Ishikawa (cell line): ENCODE measurements at regions not wholly inside any gene's neighbourhood (a gene's known extent, or its start where the extent isn't known, plus 50 kb on each side); places are given as distances from the start of the nearest gene placed in this dataset.

Source experiments
- CEBPB ChIP-seq: IDR thresholded peaks from 2 replicates; pipeline ENCODE4 v1.6.1; 2012
- CREB1 ChIP-seq: IDR thresholded peaks from 2 replicates; pipeline ENCODE4 v1.6.1; 2012; ENCODE audit warnings: low read depth
- EGR1 ChIP-seq: IDR thresholded peaks from 2 replicates; pipeline ENCODE4 v1.6.1; 2012
- EP300 ChIP-seq: IDR thresholded peaks from 2 replicates; pipeline ENCODE4 v1.6.1; 2012; ENCODE audit warnings: borderline replicate concordance
- FOXM1 ChIP-seq: IDR thresholded peaks from 2 replicates; pipeline ENCODE4 v1.6.1; 2012; ENCODE audit warnings: low read depth, borderline replicate concordance
- MAX ChIP-seq: IDR thresholded peaks from 2 replicates; pipeline ENCODE4 v1.6.1; 2012
- NFIC ChIP-seq: IDR thresholded peaks from 2 replicates; pipeline ENCODE4 v1.6.1; 2012
- RAD21 ChIP-seq: IDR thresholded peaks from 2 replicates; pipeline ENCODE4 v1.6.1; 2012; ENCODE audit warnings: low read depth
- TAF1 ChIP-seq: IDR thresholded peaks from 2 replicates; pipeline ENCODE4 v1.6.1; 2012; ENCODE audit warnings: low read depth, mild to moderate bottlenecking
- TCF12 ChIP-seq: IDR thresholded peaks from 2 replicates; pipeline ENCODE4 v1.6.1; 2012; ENCODE audit warnings: low read depth
- TEAD4 ChIP-seq: IDR thresholded peaks from 2 replicates; pipeline ENCODE4 v1.6.1; 2012
- YY1 ChIP-seq: IDR thresholded peaks from 2 replicates; pipeline ENCODE4 v1.6.1; 2012; ENCODE audit warnings: low read depth
- ZBTB7A ChIP-seq: IDR thresholded peaks from 2 replicates; pipeline ENCODE4 v1.6.1; 2012; ENCODE audit warnings: low read depth
- TF ChIP-seq, protein P1 (sequence below): IDR thresholded peaks from 2 replicates; pipeline ENCODE4 v1.6.1; 2012; ENCODE audit warnings: low read depth, mild to moderate bottlenecking
- TF ChIP-seq, protein P2 (sequence below): IDR thresholded peaks from 2 replicates; pipeline ENCODE4 v1.6.1; 2012

- TF ChIP-seq YY1: no peak
- TF ChIP-seq CEBPB: no peak
- no peak for TF ChIP-seq RAD21
- no peak for TF ChIP-seq MAX
- TF ChIP-seq EGR1: no peak
- no peak for TF ChIP-seq TCF12
- TF ChIP-seq ZBTB7A: no peak
- no peak for TF ChIP-seq NFIC
- TF ChIP-seq FOXM1: no peak
- no peak for TF ChIP-seq TAF1
- TF ChIP-seq CREB1: no peak
- TF ChIP-seq TEAD4: no peak
- TF ChIP-seq EP300: no peak
- TF ChIP-seq, protein P1, sequence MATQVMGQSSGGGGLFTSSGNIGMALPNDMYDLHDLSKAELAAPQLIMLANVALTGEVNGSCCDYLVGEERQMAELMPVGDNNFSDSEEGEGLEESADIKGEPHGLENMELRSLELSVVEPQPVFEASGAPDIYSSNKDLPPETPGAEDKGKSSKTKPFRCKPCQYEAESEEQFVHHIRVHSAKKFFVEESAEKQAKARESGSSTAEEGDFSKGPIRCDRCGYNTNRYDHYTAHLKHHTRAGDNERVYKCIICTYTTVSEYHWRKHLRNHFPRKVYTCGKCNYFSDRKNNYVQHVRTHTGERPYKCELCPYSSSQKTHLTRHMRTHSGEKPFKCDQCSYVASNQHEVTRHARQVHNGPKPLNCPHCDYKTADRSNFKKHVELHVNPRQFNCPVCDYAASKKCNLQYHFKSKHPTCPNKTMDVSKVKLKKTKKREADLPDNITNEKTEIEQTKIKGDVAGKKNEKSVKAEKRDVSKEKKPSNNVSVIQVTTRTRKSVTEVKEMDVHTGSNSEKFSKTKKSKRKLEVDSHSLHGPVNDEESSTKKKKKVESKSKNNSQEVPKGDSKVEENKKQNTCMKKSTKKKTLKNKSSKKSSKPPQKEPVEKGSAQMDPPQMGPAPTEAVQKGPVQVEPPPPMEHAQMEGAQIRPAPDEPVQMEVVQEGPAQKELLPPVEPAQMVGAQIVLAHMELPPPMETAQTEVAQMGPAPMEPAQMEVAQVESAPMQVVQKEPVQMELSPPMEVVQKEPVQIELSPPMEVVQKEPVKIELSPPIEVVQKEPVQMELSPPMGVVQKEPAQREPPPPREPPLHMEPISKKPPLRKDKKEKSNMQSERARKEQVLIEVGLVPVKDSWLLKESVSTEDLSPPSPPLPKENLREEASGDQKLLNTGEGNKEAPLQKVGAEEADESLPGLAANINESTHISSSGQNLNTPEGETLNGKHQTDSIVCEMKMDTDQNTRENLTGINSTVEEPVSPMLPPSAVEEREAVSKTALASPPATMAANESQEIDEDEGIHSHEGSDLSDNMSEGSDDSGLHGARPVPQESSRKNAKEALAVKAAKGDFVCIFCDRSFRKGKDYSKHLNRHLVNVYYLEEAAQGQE: no peak
- TF ChIP-seq, protein P2, sequence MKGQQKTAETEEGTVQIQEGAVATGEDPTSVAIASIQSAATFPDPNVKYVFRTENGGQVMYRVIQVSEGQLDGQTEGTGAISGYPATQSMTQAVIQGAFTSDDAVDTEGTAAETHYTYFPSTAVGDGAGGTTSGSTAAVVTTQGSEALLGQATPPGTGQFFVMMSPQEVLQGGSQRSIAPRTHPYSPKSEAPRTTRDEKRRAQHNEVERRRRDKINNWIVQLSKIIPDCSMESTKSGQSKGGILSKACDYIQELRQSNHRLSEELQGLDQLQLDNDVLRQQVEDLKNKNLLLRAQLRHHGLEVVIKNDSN: no peak
Observed at GRCh38 chr3:189053322-189053721, 118.4 kb upstream of the TPRG1 start.

DNA sequence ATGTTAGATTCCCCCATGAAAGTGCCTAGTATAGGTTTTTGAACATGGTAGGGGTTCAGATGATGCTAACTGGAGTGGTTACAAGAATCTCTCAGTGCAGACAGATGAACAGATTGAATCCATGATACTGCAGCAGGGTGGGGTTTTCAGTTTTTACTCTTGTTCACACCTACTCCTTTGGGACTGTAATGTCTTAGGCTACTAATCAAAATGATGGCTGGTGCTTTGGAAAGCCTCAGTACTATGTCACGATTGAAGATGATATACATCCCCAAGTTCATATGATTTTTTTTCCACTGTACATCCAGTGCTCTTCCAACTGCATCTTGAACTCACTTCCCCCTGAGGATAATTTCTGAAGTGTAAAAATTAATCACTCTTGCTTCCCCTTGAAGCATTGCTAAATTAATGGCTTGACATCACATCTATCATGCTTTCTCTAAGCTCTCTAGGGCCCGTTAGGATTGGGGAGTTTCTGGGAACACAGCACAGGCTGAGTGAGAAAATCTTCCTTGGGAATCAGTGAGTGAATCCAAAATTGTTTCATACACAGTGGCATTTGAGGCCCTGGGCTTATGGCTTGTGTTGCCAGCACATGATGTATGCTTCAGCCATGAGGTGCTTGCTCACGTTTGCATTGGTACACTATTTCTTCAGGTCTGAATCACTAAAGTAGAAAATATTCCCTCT, 115.0 kb upstream of the TPRG1 start:
- TF ChIP-seq NFIC (no peak), EGR1 (no peak), CEBPB (no peak), FOXM1 (no peak), MAX (no peak), EP300 (no peak), CREB1 (no peak), TAF1 (no peak), TEAD4 (no peak), YY1 (no peak), RAD21 (no peak), TCF12 (no peak), ZBTB7A (no peak)
- TF ChIP-seq, protein P1: no peak
- TF ChIP-seq, protein P2: no peak

- TF ChIP-seq TEAD4 (no peak), EP300 (no peak), RAD21 (no peak), CEBPB (no peak), FOXM1 (no peak), YY1 (no peak), CREB1 (no peak), EGR1 (no peak), MAX (no peak), ZBTB7A (no peak), TAF1 (no peak), NFIC (no peak)
- TF ChIP-seq, protein P2: no peak
- TF ChIP-seq, protein P1: no peak
Observed at GRCh38 chr3:189057369-189057768, 114.4 kb upstream of the TPRG1 start.
